GM19351 (cell line): ENCODE measurements at regions not wholly inside any gene's neighbourhood (a gene's known extent, or its start where the extent isn't known, plus 50 kb on each side); places are given as distances from the start of the nearest gene placed in this dataset.
A peak's percentile ranks its signal among the peaks of the same experiment; 100 is the strongest.

Source experiments
- ATAC-seq: cut with Tn5 transposase; IDR thresholded peaks from one replicate; pipeline ENCODE4 v1.9.1; 2021; ENCODE audit warnings: mild to moderate bottlenecking, moderate library complexity; ENCODE audit not compliant: unreplicated experiment

- ATAC-seq: no peak
These were observed 128.9 kb upstream of the TPRG1 start for GRCh38 chr3:189042832-189043231.

- no peak for ATAC-seq
These were observed 122.1 kb upstream of the TPRG1 start for GRCh38 chr3:189049458-189050236.

- no peak for ATAC-seq
These were observed 118.4 kb upstream of the TPRG1 start for GRCh38 chr3:189053322-189053721.

GRCh38 chr3:189056646-189057335, 115.0 kb upstream of the TPRG1 start:
- ATAC-seq: no peak

GRCh38 chr3:189057369-189057768, 114.4 kb upstream of the TPRG1 start:
- ATAC-seq: no peak

GRCh38 chr3:189058071-189058470, 113.7 kb upstream of the TPRG1 start:
- ATAC-seq: no peak

GRCh38 chr3:189070965-189071364, 100.8 kb upstream of the TPRG1 start:
- ATAC-seq: no peak

- peak; percentile 99 for ATAC-seq
These were observed 100.3 kb upstream of the TPRG1 start for GRCh38 chr3:189071446-189071845.

- no peak for ATAC-seq
These were observed 95.3 kb upstream of the TPRG1 start for GRCh38 chr3:189076449-189076848.

GRCh38 chr3:189080745-189081144, 91.0 kb upstream of the TPRG1 start:
- no peak for ATAC-seq

GRCh38 chr3:189082666-189083427, 88.9 kb upstream of the TPRG1 start:
- no peak for ATAC-seq

GRCh38 chr3:189084620-189085019, 87.2 kb upstream of the TPRG1 start:
- ATAC-seq: no peak

- ATAC-seq: no peak
These were observed 79.2 kb upstream of the TPRG1 start for GRCh38 chr3:189092547-189092946.

- ATAC-seq: no peak
These were observed 77.2 kb upstream of the TPRG1 start for GRCh38 chr3:189094539-189094938.

- no peak for ATAC-seq
These were observed 75.7 kb upstream of the TPRG1 start for GRCh38 chr3:189096092-189096491.

GRCh38 chr3:189099031-189099471, 72.7 kb upstream of the TPRG1 start:
- ATAC-seq: no peak

- ATAC-seq: no peak
These were observed 72.1 kb upstream of the TPRG1 start for GRCh38 chr3:189099505-189100290.

GRCh38 chr3:189100866-189101265, 70.9 kb upstream of the TPRG1 start:
- no peak for ATAC-seq

GRCh38 chr3:189101594-189101993, 70.2 kb upstream of the TPRG1 start:
- no peak for ATAC-seq

- no peak for ATAC-seq
These were observed 68.6 kb upstream of the TPRG1 start for GRCh38 chr3:189103208-189103607.

GRCh38 chr3:189108067-189108466, 63.7 kb upstream of the TPRG1 start:
- ATAC-seq: no peak
